SHP77 treated with DMSO at 0.1 percent for 48 hours (cell line): ENCODE measurements at regions not wholly inside any gene's neighbourhood (a gene's known extent, or its start where the extent isn't known, plus 50 kb on each side); places are given as distances from the start of the nearest gene placed in this dataset.
"Not testable (repeated sequence)": the region's sequence is repeated elsewhere in the genome, so short reads cannot be mapped to it uniquely, and the experiment has no call there.

ENCODE experiments used
- DNase-seq: peaks from one replicate; lab custom pipeline; 2025; lab: John Stamatoyannopoulos, UW

DNA sequence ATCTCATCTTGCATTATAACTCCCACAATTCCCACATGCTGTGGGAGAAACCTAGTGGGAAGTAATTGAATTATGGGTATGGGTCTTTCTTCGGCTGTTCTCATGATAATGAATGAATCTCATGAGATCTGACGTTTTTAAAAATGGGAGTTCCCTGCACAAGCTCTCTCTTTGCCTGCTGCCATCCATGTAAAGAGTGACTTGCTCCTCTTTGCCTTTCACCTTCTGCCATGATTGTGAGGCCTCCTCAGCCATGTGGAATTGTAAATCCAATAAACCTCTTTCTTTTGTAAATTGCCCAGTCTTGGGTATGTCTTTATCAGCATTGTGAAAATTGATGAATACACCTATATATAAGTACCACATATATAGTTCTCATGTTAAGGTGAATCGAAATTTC lies 961.7 kb upstream of the COX7C start:
- DNase-seq: no peak

DNA sequence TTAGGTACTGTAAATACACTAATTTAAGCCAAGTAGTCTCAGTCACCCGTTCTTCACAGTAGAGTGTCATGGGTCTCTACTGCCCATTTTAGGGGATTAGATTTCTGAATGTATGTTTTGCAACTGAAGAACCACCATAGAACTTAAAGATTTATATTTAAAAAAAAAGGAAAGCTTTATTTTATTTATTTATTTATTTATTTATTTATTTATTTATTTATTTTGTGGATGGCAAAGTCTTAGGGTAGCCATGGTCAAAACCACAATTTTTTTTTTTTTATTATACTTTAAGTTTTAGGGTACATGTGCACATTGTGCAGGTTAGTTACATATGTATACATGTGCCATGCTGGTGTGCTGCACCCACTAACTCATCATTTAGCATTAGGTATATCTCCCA lies 960.4 kb upstream of the COX7C start:
- DNase-seq: not testable (repeated sequence)

DNA sequence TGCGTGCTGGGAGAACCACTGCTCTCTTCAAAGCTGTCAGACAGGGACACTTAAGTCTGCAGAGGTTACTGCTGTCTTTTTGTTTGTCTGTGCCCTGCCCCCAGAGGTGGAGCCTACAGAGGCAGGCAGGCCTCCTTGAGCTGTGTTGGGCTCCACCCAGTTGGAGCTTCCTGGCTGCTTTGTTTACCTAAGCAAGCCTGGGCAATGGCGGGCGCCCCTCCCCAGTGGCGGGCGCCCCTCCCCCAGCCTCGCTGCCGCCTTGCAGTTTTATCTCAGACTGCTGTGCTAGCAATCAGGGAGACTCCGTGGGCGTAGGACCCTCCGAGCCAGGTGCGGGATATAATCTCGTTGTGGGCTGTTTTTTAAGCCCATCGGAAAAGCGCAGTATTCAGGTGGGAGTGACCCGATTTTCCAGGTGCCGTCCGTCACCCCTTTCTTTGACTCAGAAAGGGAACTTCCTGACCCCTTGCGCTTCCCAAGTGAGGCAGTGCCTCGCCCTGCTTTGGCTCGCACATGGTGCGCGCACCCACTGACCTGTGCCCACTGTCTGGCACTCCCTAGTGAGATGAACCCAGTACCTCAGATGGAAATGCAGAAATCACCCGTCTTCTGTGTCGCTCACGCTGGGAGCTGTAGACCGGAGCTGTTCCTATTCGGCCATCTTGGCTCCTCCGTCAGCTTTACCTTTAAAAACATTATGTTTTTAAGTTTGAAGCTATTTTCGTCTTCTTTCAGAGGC lies 954.6 kb upstream of the COX7C start:
- not testable (repeated sequence) for DNase-seq

DNA sequence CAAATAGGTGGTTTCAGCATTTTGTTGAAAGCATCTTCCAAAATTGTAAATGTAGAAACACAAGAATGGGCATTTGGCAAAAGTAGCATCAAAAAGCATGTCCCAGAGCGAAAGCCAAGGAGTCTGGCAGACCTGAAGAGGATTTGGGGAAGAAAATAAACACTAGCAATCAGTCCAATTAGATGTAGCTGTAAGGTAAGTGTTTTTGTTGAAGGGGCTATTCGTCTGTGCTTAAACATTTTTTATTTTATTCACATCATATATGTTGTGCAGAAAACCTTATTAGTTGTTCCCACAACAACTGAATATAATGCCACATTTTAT lies 954.1 kb upstream of the COX7C start:
- DNase-seq: no peak

DNA sequence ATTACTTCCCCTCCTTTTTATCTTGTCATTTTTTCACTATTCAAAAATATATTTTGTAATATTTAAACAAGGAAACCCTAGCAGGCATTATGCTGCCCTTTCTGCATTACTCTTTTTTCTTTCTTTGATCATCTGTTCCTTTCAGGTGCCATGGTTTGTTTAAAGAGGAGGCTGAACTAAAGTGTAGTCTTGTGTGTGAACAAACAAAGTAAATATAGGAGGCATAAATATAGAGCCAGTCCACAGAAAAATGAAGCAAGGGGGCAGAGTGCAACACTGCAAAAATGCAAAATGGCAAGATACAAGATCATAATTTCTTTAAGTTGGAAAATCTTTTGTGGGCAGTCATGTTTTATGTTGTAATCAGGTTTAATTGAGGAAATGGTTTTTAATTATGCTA lies 947.3 kb upstream of the COX7C start:
- DNase-seq: no peak

DNA sequence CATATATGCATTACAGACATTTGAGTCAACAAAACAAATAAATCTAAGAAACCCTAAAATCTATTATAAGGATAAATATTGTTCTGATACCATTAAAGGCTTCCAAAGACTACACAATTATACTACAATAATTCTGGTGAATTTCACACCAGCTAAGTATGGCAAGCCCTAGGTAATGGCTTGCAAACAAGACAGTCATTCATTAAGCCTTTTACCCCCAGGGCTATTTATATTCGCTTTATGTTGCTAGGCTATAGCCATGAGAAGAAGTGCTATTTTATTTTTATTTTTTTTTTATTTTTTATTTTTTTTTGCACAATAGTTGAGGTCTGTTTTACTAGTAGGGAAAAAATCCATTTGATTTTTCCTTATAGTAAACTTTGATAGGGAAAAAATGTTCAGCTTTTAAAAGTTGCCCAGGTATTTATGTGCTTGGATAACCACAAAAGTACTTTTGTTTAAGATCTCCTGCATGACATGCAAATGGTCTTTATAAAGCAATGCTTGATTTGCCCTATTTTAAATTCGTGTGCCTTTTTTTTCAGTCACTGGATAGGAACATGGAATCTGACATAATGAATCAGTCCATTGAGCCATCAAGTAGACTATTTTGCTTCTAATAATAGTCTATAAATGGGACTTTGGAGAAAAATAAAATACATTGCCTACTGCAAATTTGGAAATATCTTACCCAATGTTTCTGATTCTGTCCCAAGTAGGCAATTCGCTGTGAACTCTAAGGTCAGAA lies 946.3 kb upstream of the COX7C start:
- DNase-seq: no peak

DNA sequence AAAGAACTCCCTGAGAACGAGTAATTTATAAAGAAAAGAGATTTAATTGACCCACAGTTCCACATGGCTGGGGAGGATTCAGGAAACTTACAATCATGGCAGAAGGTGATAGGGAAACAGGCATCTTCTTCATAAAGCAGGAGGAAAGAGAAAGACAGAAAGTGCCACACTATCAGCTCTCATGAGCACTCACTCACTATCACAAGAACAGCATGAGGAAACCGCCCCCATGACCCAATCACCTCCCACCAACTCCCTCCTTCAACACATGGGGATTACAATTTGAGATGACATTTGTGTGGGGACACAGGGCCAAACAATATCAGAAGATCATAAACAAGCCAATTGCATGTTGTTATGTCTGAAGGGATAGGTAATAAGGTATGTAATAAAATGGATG lies 935.9 kb upstream of the COX7C start:
- DNase-seq: no peak

DNA sequence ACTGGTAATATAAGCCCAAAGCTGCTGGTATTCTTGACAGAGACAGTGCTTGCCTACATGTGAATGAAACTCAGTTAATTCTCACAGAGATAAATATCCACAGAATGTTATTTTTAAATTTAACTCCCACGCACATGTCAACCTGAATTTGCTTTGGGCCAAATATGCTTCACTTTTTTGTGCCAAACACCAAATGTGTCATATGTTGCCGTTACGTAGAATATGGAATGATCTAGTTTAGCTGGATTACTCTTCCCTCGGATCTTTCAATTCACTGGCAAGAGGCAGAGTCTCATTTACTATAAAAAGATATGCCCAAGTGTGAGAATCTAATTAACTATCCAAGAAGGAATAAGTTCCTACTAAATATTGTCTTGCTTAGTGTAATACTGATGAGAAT lies 933.4 kb upstream of the COX7C start:
- DNase-seq: no peak

DNA sequence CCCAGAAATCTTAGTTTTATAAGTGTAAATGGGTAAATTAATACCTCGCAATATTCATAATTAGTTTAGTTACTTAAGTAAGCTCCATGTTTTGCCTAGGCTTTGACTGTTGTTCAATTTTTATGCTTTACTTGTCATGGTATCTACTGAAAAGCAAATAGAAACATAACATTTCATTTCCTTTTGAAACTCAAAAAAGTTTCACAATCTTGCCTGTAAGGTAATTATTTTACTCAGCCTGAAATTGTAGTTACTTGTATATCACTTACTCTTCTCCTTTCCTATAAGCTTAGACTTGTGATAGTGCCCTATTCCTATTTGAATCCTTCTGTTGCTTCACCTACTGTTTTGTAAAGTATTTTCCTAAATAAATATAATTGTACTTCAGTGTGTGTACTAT lies 914.4 kb upstream of the COX7C start:
- DNase-seq: no peak

DNA sequence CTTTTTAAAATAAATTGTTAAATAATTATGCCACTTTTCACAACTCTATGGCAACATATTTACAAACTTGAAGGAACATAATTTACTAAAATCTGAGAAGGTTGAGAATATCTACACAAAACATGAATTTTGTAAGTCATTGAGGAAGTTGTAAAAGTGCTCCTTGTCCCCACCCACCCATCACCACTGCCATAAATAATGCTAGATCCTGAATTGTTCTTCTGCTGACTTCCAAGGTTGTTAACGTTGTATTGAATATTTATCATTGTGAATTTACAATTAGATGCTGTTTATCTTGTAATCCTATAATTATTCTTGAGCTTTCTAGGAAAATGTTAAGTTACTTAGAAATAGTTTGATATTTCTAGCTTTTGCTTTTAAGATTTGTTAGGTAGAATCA lies 908.0 kb upstream of the COX7C start:
- DNase-seq: no peak

DNA sequence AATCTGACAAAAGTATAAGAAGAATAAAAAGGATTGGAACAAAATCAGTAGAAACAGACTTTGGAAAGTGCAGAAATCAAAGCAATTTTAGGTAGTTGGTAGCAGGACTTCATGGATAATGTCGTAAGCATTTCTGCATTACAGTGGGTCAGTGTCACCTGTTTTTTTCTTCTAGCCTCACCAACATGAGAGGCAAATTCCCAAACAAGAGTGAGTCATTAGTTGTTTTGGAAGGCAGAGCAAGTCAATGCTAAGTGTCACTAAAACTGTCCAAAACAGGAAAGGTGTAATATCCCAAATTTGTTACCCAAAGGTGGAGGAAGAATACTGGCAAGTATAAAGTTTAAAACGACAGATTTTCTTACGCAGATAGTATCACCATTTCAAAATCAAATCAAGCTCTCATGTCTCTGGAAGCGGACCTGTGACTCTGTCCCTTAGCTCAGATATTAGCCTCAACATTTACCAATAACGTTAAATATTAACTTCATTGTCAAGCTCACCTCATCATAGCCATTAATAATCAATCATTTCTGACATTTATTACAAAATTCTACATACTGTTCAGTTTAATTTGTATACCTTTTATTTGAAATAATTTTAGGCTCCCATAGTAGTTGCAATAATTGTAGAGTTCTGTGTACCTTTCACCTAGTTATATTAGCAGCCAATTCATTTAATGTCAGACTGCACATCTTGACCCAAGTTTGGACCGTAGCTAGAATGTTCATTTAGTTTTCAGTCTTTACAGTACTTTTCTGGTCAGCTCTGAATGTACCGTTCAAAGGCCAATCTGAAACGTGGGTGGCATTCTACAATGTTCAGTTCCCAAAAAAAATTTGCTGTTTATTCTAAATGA lies 901.2 kb upstream of the COX7C start:
- no peak for DNase-seq

DNA sequence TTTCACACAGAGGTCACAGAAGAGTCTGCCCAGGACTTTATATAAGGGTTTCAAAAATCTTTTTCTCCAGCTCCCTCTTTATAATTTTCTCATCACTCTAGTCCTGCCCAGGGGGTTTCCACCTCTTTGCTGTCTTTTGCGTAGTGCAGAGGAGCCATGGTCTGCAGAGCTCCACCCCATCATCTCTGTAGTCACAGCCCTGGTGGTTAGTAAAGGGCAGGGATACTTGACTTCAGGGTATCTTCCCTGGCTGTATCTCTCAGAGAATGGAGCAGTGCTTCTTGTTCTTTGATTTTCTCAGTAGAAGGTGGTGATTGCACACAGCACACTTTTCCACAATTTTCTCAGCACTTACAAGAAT lies 900.6 kb upstream of the COX7C start:
- no peak for DNase-seq

DNA sequence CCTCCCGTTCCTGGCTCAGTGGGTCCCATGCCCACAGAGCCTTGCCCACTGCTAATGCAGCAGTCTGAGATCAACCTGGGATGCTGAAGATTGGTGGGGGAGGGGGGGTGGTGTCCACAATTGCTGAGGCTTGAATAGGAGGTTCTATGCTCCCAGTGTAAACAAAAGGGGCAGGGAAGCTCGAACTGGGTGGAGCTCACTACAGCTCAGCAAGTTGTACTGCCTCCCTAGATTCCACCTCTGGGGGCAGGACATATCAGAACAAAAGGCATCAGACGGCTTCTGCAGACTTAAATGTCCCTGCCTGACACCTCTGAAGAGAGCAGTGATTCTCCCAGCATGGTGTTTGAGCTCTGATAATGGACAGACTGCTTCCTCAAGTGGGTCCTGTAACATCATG lies 885.6 kb upstream of the COX7C start:
- no peak for DNase-seq

DNA sequence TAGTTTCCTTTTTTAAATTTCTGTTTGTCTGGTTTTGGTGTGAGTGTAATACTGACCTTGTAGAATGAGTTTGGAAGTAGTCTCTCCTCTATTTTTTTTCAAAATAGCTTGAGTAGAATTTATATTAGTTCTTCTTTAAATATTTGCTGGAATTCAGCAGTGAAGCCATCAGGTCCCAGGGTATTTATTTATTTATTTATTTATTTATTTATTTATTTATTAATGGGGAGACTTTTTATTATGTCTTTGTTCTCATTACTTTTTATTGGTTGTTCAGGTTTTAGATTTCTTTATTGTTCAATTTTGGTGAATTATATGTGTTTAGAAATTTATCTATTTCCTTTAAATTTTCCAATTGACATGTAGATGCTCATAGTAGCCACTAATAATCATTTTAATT lies 875.8 kb upstream of the COX7C start:
- DNase-seq: no peak

DNA sequence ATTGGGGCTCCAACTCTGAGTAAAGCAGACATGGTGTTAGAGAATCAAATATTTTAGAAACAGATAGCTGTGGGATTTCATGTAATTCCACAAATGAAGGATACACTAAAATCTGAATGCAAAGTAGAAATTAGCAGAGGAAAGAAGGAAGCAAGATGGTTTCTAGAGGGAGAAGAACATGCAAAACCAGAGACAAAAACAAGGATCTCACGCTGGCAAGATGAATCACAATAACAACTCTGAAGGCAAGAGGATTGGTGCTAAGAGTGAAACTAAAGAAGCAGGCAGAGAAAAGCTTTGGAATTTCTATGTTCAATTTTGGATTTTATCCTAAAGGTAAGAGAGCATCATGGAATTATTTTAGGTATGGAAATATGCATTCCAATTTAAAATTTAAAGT lies 857.2 kb upstream of the COX7C start:
- no peak for DNase-seq

DNA sequence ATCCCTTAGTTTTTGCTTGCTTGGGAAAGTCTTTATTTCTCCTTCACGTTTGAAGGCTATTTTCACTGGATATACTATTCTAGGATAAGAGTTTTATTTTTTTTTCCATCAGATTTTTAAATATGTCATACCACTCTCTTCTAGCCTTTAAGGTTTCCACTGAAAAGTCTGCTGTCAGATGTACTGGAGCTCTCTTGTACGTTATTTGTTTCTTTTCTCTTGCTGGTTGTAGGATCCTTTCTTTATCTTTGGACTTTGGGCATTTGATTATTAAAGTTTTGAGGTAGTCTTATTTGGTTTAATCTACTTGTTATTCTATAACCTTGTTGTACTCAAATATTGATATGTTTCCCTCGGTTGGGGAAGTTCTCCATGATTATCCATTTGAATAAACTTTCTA lies 848.4 kb upstream of the COX7C start:
- no peak for DNase-seq

DNA sequence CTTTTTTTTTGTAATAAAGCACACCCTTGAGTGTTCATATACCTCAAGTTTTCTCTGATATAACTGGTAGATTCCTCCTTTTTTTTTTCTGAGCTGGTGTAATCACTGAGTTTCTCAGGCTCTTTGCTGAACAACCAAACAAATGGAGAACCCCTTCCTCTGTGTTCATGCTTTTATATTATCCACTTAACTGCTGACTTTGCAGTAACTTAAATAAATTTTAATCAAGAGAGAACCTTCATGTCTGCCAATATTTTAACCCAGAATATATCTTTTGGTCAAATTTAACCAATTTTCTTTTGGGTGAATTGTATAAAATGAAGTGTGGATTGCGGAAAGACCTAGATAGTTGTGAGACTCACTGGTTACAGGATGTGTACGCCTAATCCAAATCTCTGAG lies 833.0 kb upstream of the COX7C start:
- DNase-seq: no peak

DNA sequence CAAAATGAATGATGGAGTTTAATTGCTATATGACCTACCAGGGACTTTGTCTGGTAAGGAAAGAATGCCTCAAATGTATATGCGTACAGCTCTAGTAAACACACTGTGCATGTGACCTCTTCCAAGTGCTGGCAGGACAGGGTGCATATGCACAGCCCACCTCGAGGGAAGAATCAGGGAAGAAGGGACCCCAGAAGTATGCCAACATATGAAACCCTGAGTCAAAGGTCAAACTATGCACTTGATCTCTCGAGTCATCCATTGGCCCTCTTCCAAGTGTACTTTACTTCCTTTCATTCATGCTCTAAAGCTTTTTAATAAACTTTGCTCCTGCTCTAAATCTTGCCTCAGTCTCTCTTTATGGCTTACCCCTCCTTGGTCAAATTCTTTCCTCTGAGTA lies 804.6 kb upstream of the COX7C start:
- no peak for DNase-seq

DNA sequence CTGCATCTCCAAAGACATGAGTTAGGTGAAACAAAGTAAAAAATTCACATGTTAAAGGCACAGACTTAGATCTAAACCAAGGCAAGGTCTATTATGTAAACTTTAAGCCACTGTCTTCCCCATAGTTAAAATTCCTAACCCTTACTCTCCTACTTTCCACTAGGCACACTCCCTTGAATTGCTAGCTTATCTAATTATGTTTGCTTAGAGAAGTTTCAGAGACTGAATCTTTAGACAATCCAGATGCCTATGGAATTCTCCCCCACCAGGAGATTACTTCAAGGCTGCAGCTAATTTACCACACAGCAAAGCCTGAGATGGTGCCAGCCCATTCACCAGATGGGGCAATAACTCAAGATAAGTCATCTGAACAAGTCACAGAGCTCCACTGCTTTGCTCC lies 803.1 kb upstream of the COX7C start:
- DNase-seq: no peak

DNA sequence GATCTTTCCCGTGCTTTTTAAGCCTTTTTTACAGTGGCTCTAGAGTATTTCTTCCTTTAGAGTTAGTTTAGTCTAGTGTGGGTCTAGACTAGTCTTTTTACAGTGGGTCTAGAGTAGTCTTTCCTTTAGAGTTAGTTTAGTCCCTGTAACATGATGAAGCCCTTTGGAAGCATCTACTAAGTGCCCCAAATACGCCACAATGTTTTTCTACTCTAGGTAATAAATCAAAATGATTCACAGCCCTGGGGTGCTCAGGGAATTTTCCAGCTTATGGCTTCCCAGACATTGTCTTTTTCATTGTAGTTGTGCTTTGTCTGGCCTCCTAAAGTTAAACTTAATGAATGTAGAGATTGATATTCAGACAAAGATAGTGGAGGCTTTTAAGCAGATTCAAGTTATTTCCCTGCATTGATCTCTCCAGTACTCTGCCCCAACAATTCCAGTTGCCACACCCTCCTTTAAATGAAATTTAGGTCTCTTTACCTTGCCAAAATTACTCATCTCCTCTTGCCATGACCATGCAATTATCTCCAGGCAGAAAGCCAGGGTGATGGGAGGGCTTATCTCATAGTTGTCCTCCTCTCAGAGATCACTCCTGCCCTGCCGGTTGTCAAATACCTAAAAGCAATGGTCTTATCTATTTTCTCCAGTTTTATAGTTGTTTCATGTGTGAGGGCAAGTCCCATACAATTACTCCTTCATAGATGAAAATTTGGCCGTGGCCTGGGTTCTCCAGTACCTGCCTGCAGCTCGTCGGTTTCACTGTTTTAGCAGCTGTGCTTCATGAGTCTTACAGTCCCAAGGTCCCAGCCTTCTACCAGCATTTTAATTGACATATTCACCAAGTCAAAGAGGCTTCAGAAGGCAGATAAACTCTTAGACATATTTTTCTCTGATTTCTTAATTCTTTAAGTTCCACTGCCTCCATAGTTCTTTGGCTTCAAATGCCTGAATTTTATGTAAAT lies 794.0 kb upstream of the COX7C start:
- no peak for DNase-seq

DNA sequence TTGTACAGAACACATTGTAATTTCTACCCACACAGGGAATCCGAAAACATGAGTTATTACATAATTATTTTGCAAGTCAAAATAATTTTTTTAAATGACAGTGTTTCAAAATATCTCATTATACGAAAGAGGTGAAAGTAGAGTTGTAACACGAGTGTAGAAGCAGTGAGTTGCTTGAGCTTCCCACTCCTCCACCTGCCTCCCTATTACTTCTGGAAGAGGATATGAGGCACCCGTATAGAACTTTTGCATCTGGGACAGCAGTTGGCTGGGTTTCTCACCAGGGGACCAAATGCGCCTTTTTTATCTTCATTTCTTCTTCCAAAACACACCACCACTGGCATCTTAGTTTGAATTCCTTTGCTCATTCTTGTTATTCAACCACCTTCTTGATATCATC lies 779.0 kb upstream of the COX7C start:
- DNase-seq: no peak

DNA sequence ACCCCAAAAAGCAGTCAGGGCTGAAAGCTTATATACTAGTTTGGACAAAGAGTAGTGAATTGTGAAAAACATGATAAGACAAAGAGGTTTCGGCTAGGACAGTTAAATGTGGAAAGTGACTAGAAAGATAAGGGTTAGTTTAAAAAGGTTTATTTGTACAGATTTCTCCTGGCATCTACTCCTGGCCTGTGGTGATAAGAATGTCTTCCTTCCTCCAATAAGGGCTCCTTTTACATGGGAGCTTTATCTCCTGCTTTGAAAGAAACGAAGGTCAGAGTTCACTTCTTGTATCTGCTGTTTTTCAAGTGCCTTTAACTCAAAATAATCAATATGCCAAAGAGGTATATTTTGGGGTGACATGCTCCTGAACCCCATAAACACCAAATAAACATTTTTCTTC lies 776.1 kb upstream of the COX7C start:
- DNase-seq: no peak
